Ishikawa (cell line): ENCODE measurements at regions not wholly inside any gene's neighbourhood (a gene's known extent, or its start where the extent isn't known, plus 50 kb on each side); places are given as distances from the start of the nearest gene placed in this dataset.
A peak's percentile ranks its signal among the peaks of the same experiment; 100 is the strongest.

Experiments used
- CEBPB ChIP-seq: IDR thresholded peaks from 2 replicates; pipeline ENCODE4 v1.6.1; 2012
- CREB1 ChIP-seq: IDR thresholded peaks from 2 replicates; pipeline ENCODE4 v1.6.1; 2012; ENCODE audit warnings: low read depth
- EGR1 ChIP-seq: IDR thresholded peaks from 2 replicates; pipeline ENCODE4 v1.6.1; 2012
- EP300 ChIP-seq: IDR thresholded peaks from 2 replicates; pipeline ENCODE4 v1.6.1; 2012; ENCODE audit warnings: borderline replicate concordance
- FOXM1 ChIP-seq: IDR thresholded peaks from 2 replicates; pipeline ENCODE4 v1.6.1; 2012; ENCODE audit warnings: low read depth, borderline replicate concordance
- NFIC ChIP-seq: IDR thresholded peaks from 2 replicates; pipeline ENCODE4 v1.6.1; 2012
- RAD21 ChIP-seq: IDR thresholded peaks from 2 replicates; pipeline ENCODE4 v1.6.1; 2012; ENCODE audit warnings: low read depth
- TAF1 ChIP-seq: IDR thresholded peaks from 2 replicates; pipeline ENCODE4 v1.6.1; 2012; ENCODE audit warnings: low read depth, mild to moderate bottlenecking
- TCF12 ChIP-seq: IDR thresholded peaks from 2 replicates; pipeline ENCODE4 v1.6.1; 2012; ENCODE audit warnings: low read depth
- TEAD4 ChIP-seq: IDR thresholded peaks from 2 replicates; pipeline ENCODE4 v1.6.1; 2012
- YY1 ChIP-seq: IDR thresholded peaks from 2 replicates; pipeline ENCODE4 v1.6.1; 2012; ENCODE audit warnings: low read depth
- ZBTB7A ChIP-seq: IDR thresholded peaks from 2 replicates; pipeline ENCODE4 v1.6.1; 2012; ENCODE audit warnings: low read depth
- TF ChIP-seq, protein P1 (sequence below): IDR thresholded peaks from 2 replicates; pipeline ENCODE4 v1.6.1; 2012
- TF ChIP-seq, protein P2 (sequence below): IDR thresholded peaks from 2 replicates; pipeline ENCODE4 v1.6.1; 2012
- TF ChIP-seq, protein P3 (sequence below): IDR thresholded peaks from 2 replicates; pipeline ENCODE4 v1.6.1; 2012; ENCODE audit warnings: low read depth, mild to moderate bottlenecking

DNA sequence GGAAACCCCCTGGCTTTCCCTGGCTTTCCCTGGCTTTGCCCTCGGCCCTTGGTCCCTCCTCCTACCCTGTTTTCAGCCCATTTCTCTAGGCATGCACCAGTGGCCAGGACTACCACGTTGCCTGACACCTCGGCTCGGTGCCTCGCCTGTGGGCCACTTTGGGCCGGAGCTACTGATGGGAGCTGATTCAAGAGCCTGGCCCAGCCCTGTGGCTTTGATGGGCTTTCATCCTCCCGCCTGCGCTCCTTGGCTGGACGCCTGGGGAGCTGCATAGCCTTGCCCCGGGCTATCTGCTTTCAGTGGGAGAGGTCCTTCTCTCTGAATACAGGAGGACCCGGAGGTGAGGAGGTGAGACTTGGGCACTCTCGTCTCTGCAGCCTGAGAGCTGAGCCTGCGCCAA, 192.7 kb upstream of the HES1 start:
- no peak for TF ChIP-seq TAF1

DNA sequence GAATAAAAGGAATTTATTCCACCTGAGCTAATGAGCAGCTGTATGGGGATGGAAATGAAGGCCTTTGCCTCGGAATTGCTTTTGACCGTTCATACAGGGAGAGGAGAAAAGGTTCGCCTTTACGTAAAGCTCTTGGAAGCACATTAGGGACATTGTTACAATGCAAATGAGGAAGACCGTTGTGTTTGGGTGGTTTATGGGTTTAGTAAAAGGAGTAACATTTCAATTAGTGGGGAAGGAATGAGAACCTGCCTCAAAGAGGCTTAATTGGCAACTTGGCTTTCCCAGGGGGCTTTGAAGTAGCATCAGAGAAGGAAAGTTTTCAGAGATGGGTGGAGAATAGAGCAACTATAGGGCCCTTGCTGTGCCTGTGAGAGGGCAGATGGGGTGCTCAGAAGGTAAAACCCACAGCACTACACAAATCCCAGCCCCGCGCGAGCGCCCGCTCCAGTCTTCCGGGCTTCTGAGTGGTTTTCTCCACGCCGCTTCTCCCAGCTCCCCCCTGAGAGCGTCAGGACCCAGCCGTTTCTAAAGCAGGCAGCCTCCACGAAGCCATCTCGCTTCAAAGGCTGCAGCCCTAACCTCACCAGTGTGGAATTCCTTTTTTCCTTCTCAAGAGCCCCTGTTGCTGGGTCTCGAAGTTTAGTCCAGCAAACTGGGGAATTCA, 192.0 kb upstream of the HES1 start:
- TF ChIP-seq NFIC = no peak
- TF ChIP-seq FOXM1 = no peak
- no peak for TF ChIP-seq ZBTB7A
- TF ChIP-seq, protein P1, sequence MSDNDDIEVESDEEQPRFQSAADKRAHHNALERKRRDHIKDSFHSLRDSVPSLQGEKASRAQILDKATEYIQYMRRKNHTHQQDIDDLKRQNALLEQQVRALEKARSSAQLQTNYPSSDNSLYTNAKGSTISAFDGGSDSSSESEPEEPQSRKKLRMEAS = no peak
- TF ChIP-seq, protein P2, sequence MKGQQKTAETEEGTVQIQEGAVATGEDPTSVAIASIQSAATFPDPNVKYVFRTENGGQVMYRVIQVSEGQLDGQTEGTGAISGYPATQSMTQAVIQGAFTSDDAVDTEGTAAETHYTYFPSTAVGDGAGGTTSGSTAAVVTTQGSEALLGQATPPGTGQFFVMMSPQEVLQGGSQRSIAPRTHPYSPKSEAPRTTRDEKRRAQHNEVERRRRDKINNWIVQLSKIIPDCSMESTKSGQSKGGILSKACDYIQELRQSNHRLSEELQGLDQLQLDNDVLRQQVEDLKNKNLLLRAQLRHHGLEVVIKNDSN = no peak
- no peak for TF ChIP-seq EGR1
- TF ChIP-seq TEAD4 = no peak
- TF ChIP-seq, protein P3, sequence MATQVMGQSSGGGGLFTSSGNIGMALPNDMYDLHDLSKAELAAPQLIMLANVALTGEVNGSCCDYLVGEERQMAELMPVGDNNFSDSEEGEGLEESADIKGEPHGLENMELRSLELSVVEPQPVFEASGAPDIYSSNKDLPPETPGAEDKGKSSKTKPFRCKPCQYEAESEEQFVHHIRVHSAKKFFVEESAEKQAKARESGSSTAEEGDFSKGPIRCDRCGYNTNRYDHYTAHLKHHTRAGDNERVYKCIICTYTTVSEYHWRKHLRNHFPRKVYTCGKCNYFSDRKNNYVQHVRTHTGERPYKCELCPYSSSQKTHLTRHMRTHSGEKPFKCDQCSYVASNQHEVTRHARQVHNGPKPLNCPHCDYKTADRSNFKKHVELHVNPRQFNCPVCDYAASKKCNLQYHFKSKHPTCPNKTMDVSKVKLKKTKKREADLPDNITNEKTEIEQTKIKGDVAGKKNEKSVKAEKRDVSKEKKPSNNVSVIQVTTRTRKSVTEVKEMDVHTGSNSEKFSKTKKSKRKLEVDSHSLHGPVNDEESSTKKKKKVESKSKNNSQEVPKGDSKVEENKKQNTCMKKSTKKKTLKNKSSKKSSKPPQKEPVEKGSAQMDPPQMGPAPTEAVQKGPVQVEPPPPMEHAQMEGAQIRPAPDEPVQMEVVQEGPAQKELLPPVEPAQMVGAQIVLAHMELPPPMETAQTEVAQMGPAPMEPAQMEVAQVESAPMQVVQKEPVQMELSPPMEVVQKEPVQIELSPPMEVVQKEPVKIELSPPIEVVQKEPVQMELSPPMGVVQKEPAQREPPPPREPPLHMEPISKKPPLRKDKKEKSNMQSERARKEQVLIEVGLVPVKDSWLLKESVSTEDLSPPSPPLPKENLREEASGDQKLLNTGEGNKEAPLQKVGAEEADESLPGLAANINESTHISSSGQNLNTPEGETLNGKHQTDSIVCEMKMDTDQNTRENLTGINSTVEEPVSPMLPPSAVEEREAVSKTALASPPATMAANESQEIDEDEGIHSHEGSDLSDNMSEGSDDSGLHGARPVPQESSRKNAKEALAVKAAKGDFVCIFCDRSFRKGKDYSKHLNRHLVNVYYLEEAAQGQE = no peak
- TF ChIP-seq TCF12 = no peak

DNA sequence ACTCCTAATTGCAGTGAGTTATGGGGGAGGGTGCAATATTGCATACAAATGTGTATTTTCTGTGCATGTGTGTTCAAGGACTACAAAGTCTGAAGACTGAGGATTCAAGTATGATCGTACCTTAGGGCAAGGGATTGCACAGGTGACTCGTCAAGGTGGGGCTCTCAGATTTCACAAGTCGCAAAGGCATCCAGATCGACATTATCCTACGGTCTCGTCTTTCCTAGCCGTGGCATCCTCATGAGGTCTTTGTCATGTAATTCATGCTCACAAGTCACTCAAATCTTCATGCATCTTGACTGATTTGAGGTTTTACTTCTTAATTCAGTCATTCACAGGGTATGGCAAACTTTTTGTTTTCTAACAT, 191.4 kb upstream of the HES1 start:
- TF ChIP-seq TEAD4 (no peak), ZBTB7A (no peak), RAD21 (no peak), TCF12 (no peak), TAF1 (no peak), FOXM1 (no peak), YY1 (no peak), EGR1 (no peak), CEBPB (no peak), CREB1 (no peak)
- TF ChIP-seq, protein P3 = no peak
- TF ChIP-seq, protein P2 = no peak

DNA sequence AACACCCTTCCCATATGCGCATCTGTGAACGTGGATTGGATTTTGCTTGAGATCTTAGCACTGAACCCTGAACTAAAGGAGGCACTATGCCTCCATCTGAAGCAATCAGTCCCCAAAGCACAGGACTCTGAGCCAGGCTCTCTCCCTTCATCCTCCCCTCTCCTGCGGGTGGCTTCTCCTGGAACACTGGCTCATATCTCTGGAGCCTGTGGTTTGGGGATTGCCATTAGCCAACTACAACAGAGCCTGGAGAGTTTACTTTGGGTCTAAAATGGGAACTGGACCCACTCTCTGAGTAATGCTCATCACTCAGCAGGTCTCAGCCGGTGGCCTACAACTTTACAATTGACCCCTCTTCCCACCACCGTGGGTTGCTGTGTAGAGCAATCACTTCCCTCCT, 190.8 kb upstream of the HES1 start:
- TF ChIP-seq, protein P1 = no peak
- no peak for TF ChIP-seq FOXM1
- TF ChIP-seq TEAD4 = no peak
- no peak for TF ChIP-seq YY1
- no peak for TF ChIP-seq ZBTB7A
- TF ChIP-seq TAF1 = no peak
- TF ChIP-seq EP300 = no peak

DNA sequence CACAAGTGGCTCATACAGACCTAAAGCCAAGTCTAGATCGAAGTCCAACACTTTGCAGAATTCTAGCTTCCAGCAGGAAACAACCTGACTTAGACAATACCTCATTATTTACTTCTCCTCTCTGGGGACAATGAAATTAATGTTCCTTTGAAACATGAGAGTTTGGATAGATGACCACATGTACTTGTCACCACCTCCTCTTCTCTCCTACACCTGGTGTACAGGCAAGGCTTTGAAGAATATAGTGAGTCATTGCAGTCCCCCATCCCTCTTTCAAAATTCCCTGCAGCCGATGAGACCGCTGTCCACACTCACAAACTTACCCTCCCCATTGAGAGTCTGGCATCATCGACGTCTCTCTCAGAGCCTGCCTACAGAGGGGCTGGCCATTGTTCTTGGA, 189.0 kb upstream of the HES1 start:
- TF ChIP-seq EP300 = peak; percentile 39; the same call in 1 of the 2 replicates
- TF ChIP-seq TCF12 = peak; percentile 65; the same call in 1 of the 2 replicates
- TF ChIP-seq, protein P3 = no peak; the same call in 1 of the 2 replicates
